CD1c-positive myeloid dendritic cell (primary cell): ENCODE measurements at regions not wholly inside any gene's neighbourhood (a gene's known extent, or its start where the extent isn't known, plus 50 kb on each side); places are given as distances from the start of the nearest gene placed in this dataset.
A peak's percentile ranks its signal among the peaks of the same experiment; 100 is the strongest.

Source experiments
- DNase-seq: peaks from one replicate; pipeline ENCODE4 v3.0.0-alpha.2; 2016; ENCODE audit errors: extremely low spot score

GRCh38 chr15:89421219-89421618 is 75.2 kb downstream of the RHCG start:
- no peak for DNase-seq

- DNase-seq, result peak; percentile 64
These were observed 76.9 kb downstream of the RHCG start for GRCh38 chr15:89419370-89419984.

GRCh38 chr15:89417206-89417725 is 79.1 kb downstream of the RHCG start:
- DNase-seq, result no peak

- DNase-seq, result peak; percentile 88
These were observed 79.8 kb downstream of the RHCG start for GRCh38 chr15:89416339-89417183.

- no peak for DNase-seq
These were observed 79.9 kb upstream of the POLG start for GRCh38 chr15:89414571-89414970.

GRCh38 chr15:89413877-89414276 is 79.3 kb upstream of the POLG start:
- DNase-seq, result no peak

GRCh38 chr15:89412905-89413411 is 78.3 kb upstream of the POLG start:
- DNase-seq, result no peak

- DNase-seq, result no peak
These were observed 75.4 kb upstream of the POLG start for GRCh38 chr15:89410039-89410435.

- DNase-seq, result no peak
These were observed 74.8 kb upstream of the POLG start for GRCh38 chr15:89409184-89410038.

- no peak for DNase-seq
These were observed 74.0 kb upstream of the POLG start for GRCh38 chr15:89408372-89409183.

- peak; percentile 56 for DNase-seq
These were observed 72.5 kb upstream of the POLG start for GRCh38 chr15:89406940-89407607.

- DNase-seq, result no peak
These were observed 71.8 kb upstream of the POLG start for GRCh38 chr15:89406218-89406939.

- no peak for DNase-seq
These were observed 70.9 kb upstream of the POLG start for GRCh38 chr15:89405494-89405893.

GRCh38 chr15:89404023-89404422 is 69.4 kb upstream of the POLG start:
- no peak for DNase-seq

GRCh38 chr15:89402518-89402805 is 67.8 kb upstream of the POLG start:
- DNase-seq, result no peak

GRCh38 chr15:89401631-89402517 is 67.2 kb upstream of the POLG start:
- peak; percentile 71 for DNase-seq

GRCh38 chr15:89400782-89401545 is 66.3 kb upstream of the POLG start:
- DNase-seq, result no peak

GRCh38 chr15:89400116-89400781 is 65.6 kb upstream of the POLG start:
- no peak for DNase-seq
